Peyer's patch (tissue), 4 donors: ENCODE measurements at regions not wholly inside any gene's neighbourhood (a gene's known extent, or its start where the extent isn't known, plus 50 kb on each side); places are given as distances from the start of the nearest gene placed in this dataset.

ENCODE experiments used
- DNase-seq, 3 donors: peaks; one replicate each; pipeline ENCODE4 v3.0.0-alpha.2; 2017 to 2019
- H3K27ac ChIP-seq, 4 donors: fragments of 200-600 bp; sonication (generic); one replicate each; pipeline ENCODE4 v1.5.1; 2016 to 2019
- H3K27me3 ChIP-seq, 2 donors: fragments of 200-600 bp; sonication (generic); one replicate each; pipeline ENCODE4 v1.5.1; 2019
- H3K36me3 ChIP-seq, 3 donors: fragments of 200-600 bp; sonication (generic); one replicate each; pipeline ENCODE4 v1.5.1; 2016 to 2019
- H3K4me1 ChIP-seq, 4 donors: fragments of 200-600 bp; sonication (generic); one replicate each; pipeline ENCODE4 v1.5.1; 2016 to 2019
- H3K4me3 ChIP-seq, 4 donors: fragments of 200-600 bp; sonication (generic); 1 replicate in 3 of 4; 2 replicates in 1 of 4; pipeline ENCODE4 v1.5.1; 2016 to 2019; ENCODE audit warnings: mild to moderate bottlenecking in 1 of 4
- H3K9me3 ChIP-seq, 4 donors: fragments of 200-600 bp; sonication (generic); one replicate each; pipeline ENCODE4 v1.5.1; 2016 to 2019; ENCODE audit warnings: mild to moderate bottlenecking in 1 of 4
- CTCF ChIP-seq, 6 experiments: fragments of 450-650 bp in 4 of 6; fragments of 200-600 bp in 2 of 6; sonication (generic) in 1 of 6; IDR thresholded peaks; one replicate each; pipeline ENCODE4 v1.5.1; 2017 to 2019; ENCODE audit warnings: antibody characterized with exemption in 6 of 6, mild to moderate bottlenecking in 3 of 6, moderate library complexity in 1 of 6
- POLR2A ChIP-seq, 2 donors: fragments of 450-650 bp; IDR thresholded peaks; one replicate each; pipeline ENCODE4 v1.5.1; 2017; ENCODE audit warnings: antibody characterized with exemption in 2 of 2, mild to moderate bottlenecking in 2 of 2, moderate library complexity in 2 of 2

DNA sequence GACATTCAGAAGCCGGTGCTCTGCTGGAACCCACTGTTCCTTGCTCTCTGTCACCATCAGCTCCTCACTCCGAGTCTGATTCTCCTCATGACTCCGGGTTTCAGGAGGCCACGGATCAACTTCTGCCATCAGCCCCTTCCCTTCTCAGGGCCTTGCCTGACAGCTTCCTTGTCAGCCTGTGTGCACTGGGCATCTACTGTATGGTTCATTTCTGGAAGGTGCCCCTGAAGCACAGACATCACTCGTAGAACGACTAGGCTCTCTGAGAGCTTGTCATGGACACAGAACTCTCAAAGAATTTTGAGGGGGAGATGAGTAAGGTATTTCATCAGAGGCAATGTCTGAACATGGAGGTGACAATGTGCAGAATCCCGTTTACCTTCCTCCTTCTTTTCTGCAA is 396.1 kb downstream of the TNS3 start:
- peaks cover 0 to 6% (median 0%) of the 10 kb centered on the region in 4 donors for H3K4me1 ChIP-seq
- H3K4me3 ChIP-seq, result no peak overlapping the region
- no peaks in the 10 kb centered on the region for H3K9me3 ChIP-seq
- no peak for DNase-seq
- TF ChIP-seq CTCF (IDR thresholded peaks at IDR 0.05) (no peak), POLR2A (IDR thresholded peaks at IDR 0.05) (no peak)
- no peak overlapping the region for H3K27ac ChIP-seq
- H3K27me3 ChIP-seq, result no peaks in the 10 kb centered on the region
- no peaks in the 10 kb centered on the region for H3K36me3 ChIP-seq

- no peak for DNase-seq
- H3K4me1 ChIP-seq, result peaks cover 0 to 6% (median 0%) of the 10 kb centered on the region in 4 donors
- H3K9me3 ChIP-seq, result no peaks in the 10 kb centered on the region
- no peaks in the 10 kb centered on the region for H3K27me3 ChIP-seq
- H3K4me3 ChIP-seq, result no peak overlapping the region
- H3K27ac ChIP-seq, result no peak overlapping the region
- TF ChIP-seq CTCF (IDR thresholded peaks at IDR 0.05) (no peak), POLR2A (IDR thresholded peaks at IDR 0.05) (no peak)
- H3K36me3 ChIP-seq, result no peaks in the 10 kb centered on the region
These were observed 396.7 kb downstream of the TNS3 start for GRCh38 chr7:47185170-47185569.

DNA sequence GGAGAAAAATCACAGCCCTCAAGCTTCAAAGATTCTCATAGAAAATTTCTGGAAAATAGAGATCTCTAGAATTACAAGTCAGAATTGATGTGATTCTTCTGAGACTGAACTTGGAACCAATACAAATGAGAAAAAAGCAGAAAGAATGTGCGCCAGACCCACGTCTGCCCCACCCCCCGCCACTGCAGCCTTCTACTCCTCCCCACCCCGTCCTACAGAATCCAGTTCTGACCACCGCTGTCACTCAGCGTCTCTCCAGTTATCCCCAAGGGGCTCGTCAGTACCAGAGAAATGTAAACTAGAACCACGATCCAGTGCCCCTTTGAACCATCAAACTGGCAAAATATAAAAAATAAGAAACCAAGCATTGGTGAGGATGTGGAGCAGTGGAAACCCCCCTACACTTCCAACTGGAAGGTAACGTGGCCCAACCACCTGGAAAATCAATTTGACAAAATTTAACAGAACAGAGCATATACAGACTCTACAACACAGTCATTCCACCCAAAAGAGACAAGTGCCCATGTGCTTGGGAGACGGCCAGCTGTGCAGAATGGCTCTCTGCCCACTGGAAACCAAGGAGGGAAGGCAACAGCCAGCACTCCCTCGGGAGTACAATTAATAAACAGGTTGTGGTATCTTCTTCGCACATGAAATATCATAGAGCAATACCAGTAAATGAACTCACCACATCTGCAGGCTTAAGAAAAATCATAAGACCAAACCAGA is 397.9 kb downstream of the TNS3 start:
- peaks cover 0 to 11% (median 0%) of the 10 kb centered on the region in 4 donors for H3K4me1 ChIP-seq
- no peak for TF ChIP-seq CTCF (IDR thresholded peaks at IDR 0.05)
- no peak for TF ChIP-seq POLR2A (IDR thresholded peaks at IDR 0.05)
- no peak overlapping the region for H3K27ac ChIP-seq
- H3K9me3 ChIP-seq, result no peaks in the 10 kb centered on the region
- H3K4me3 ChIP-seq, result no peak overlapping the region
- no peaks in the 10 kb centered on the region for H3K36me3 ChIP-seq
- no peak for DNase-seq
- no peaks in the 10 kb centered on the region for H3K27me3 ChIP-seq

GRCh38 chr7:47181746-47182361 is 400.1 kb downstream of the TNS3 start:
- TF ChIP-seq CTCF (IDR thresholded peaks at IDR 0.05) (no peak), POLR2A (IDR thresholded peaks at IDR 0.05) (no peak)
- DNase-seq, result no peak
- H3K27me3 ChIP-seq, result no peaks in the 10 kb centered on the region
- no peak overlapping the region for H3K4me3 ChIP-seq
- peak overlapping the region in 1 of 4 donors; percentile 5 for H3K27ac ChIP-seq
- H3K4me1 ChIP-seq, result peaks cover 0 to 11% (median 0%) of the 10 kb centered on the region in 4 donors
- no peaks in the 10 kb centered on the region for H3K9me3 ChIP-seq
- no peaks in the 10 kb centered on the region for H3K36me3 ChIP-seq

GRCh38 chr7:47180516-47180826 is 401.4 kb downstream of the TNS3 start:
- no peak for DNase-seq
- Histone ChIP-seq H3K27ac (no peak overlapping the region), H3K4me1 (peaks cover 0 to 11% (median 0%) of the 10 kb centered on the region in 4 donors), H3K27me3 (no peaks in the 10 kb centered on the region), H3K9me3 (no peaks in the 10 kb centered on the region), H3K4me3 (no peak overlapping the region), H3K36me3 (no peaks in the 10 kb centered on the region)
- TF ChIP-seq CTCF (IDR thresholded peaks at IDR 0.05) (no peak), POLR2A (IDR thresholded peaks at IDR 0.05) (no peak)
